ENCODE measurements at regions not wholly inside any gene's neighbourhood (a gene's known extent, or its start where the extent isn't known, plus 50 kb on each side); places are given as distances from the start of the nearest gene placed in this dataset.
"Not testable (repeated sequence)": the region's sequence is repeated elsewhere in the genome, so short reads cannot be mapped to it uniquely, and the experiment has no call there.

GRCh38 chr3:88443066-88443465 lies 293.3 kb downstream of the C3orf38 start:
- Mint-ChIP-seq H3K27ac (no peak overlapping the region), H3K27me3 (ENCODE audit: low read depth) (no peaks in the 10 kb centered on the region), H3K4me1 (ENCODE audit: low read depth) (no peaks in the 10 kb centered on the region), H3K9me3 (peaks cover 0 to 6% of the 10 kb centered on the region in 2 donors), H3K4me3 (no peak overlapping the region), H3K36me3 (ENCODE audit: insufficient read depth in 2 of 2) (no peaks in the 10 kb centered on the region)
- no peak for ATAC-seq (replicated peaks in 1 of 2)
- DNase-seq = no peak

GRCh38 chr3:88444251-88444650 lies 294.5 kb downstream of the C3orf38 start:
- peaks cover 0 to 2% of the 10 kb centered on the region in 2 donors for H3K9me3 Mint-ChIP-seq
- H3K36me3 Mint-ChIP-seq (ENCODE audit: insufficient read depth in 2 of 2) = no peaks in the 10 kb centered on the region
- H3K27me3 Mint-ChIP-seq (ENCODE audit: low read depth) = no peaks in the 10 kb centered on the region
- H3K4me1 Mint-ChIP-seq (ENCODE audit: low read depth) = no peaks in the 10 kb centered on the region
- ATAC-seq (replicated peaks in 1 of 2) (no peak), DNase-seq (no peak)
- no peak overlapping the region for H3K4me3 Mint-ChIP-seq
- no peak overlapping the region for H3K27ac Mint-ChIP-seq

DNA sequence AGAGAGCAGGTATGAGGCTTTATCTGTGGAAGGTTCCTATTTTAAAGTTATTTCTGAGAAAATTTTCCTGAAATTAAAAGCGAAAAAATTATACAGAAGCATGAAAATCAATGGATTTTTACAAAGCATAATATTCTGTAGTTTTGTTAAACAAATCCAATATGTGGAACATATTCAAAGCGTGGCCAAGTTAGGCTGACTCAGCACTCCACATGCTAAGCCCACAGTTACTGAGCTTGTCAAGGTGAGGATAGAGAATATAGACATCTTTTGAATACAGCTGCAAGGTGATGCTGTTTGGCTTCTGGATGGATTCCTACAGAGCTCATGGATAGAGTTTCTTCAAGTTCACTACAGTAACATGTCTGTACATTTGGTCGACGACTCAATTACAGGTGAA lies 302.5 kb downstream of the C3orf38 start:
- no peak for ATAC-seq (replicated peaks in 1 of 2)
- Mint-ChIP-seq H3K27me3 (ENCODE audit: low read depth) (no peaks in the 10 kb centered on the region), H3K4me1 (ENCODE audit: low read depth) (no peaks in the 10 kb centered on the region), H3K9me3 (peaks cover 2 to 3% of the 10 kb centered on the region in 2 donors), H3K36me3 (ENCODE audit: insufficient read depth in 2 of 2) (no peaks in the 10 kb centered on the region), H3K4me3 (no peak overlapping the region), H3K27ac (no peak overlapping the region)
- no peak for DNase-seq

- Mint-ChIP-seq H3K4me1 (ENCODE audit: low read depth) (no peaks in the 10 kb centered on the region), H3K36me3 (ENCODE audit: insufficient read depth in 2 of 2) (peaks cover 0 to 2% of the 10 kb centered on the region in 2 donors), H3K27ac (no peak overlapping the region), H3K9me3 (peaks cover 0 to 7% of the 10 kb centered on the region in 2 donors), H3K27me3 (ENCODE audit: low read depth) (no peaks in the 10 kb centered on the region), H3K4me3 (no peak overlapping the region)
- DNase-seq (no peak), ATAC-seq (replicated peaks in 1 of 2) (no peak)
Observed at GRCh38 chr3:88460369-88460768, 310.6 kb downstream of the C3orf38 start.

DNA sequence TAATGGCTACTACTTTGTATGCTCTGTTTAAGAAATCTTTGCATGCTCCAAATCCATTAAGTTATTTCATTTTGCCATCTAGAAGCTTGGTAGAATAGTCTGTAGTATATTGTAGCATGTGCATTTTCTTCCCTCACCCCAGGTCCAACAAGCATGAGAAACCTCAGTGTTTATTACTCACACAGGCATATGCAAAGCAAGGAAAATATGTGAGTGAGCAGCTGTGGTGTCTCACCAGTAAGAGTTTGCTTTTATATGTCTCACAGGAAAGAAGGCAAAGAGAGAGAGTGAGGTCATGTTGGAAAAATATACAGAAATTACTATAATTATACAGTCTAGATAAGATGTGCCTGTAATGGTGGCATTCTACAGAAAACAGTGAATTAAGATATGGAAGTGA lies 312.5 kb downstream of the C3orf38 start:
- no peaks in the 10 kb centered on the region for H3K27me3 Mint-ChIP-seq (ENCODE audit: low read depth)
- peaks cover 0 to 2% of the 10 kb centered on the region in 2 donors for H3K36me3 Mint-ChIP-seq (ENCODE audit: insufficient read depth in 2 of 2)
- no peak overlapping the region for H3K27ac Mint-ChIP-seq
- peaks cover 9 to 19% of the 10 kb centered on the region in 2 donors for H3K9me3 Mint-ChIP-seq
- no peak for ATAC-seq (replicated peaks in 1 of 2)
- no peaks in the 10 kb centered on the region for H3K4me1 Mint-ChIP-seq (ENCODE audit: low read depth)
- no peak for DNase-seq
- H3K4me3 Mint-ChIP-seq = no peak overlapping the region

DNA sequence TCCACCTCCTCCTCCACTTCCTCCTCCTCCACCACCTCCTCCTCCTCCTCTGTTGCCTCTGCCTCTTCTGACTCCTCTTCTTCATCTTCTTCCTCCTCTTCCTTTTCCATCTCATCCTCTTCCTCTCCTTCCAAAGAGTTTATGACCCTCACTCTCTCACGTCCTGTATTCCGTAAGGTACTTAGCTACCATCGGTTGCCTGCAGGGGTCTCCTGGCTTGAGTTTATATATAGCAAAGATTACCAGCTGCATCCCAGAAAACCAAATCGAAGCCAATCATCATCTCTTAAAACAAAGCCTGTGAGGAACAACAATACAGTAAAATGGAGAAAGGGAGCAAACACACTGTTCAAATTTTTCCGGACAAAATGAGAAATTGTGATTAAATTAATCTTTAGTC lies 317.4 kb downstream of the C3orf38 start:
- Mint-ChIP-seq H3K4me3 (no peak overlapping the region), H3K27me3 (ENCODE audit: low read depth) (no peaks in the 10 kb centered on the region), H3K36me3 (ENCODE audit: insufficient read depth in 2 of 2) (peaks cover 0 to 1% of the 10 kb centered on the region in 2 donors), H3K9me3 (peaks cover 10 to 21% of the 10 kb centered on the region in 2 donors), H3K4me1 (ENCODE audit: low read depth) (no peaks in the 10 kb centered on the region), H3K27ac (no peak overlapping the region)
- no peak for ATAC-seq (replicated peaks in 1 of 2)
- DNase-seq = no peak

GRCh38 chr3:88469216-88469615 lies 319.5 kb downstream of the C3orf38 start:
- Mint-ChIP-seq H3K27me3 (ENCODE audit: low read depth) (no peaks in the 10 kb centered on the region), H3K36me3 (ENCODE audit: insufficient read depth in 2 of 2) (peaks cover 0 to 1% of the 10 kb centered on the region in 2 donors), H3K4me1 (ENCODE audit: low read depth) (no peaks in the 10 kb centered on the region), H3K27ac (no peak overlapping the region), H3K4me3 (no peak overlapping the region), H3K9me3 (peaks cover 10 to 18% of the 10 kb centered on the region in 2 donors)
- no peak for ATAC-seq (replicated peaks in 1 of 2)
- DNase-seq = no peak

DNA sequence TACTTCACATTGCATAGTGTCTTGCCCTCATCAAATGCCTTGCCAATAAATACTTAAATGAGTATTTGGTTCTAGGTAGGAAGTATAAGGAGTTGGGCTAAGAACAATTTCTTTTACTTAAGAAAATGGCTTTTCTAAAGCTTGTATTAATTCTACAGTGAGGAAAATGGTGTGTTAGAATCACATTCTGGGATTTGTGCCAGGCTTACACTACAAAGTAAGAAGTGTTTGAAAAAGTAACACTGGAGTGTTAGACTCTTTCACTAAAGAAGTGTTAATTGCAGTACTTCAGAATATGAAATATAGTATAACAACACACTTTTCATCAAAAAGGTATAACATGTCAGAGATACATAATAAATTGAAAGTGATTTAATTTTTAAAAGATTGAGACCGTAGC lies 328.7 kb downstream of the C3orf38 start:
- Mint-ChIP-seq H3K27ac (no peak overlapping the region), H3K9me3 (peaks cover 0 to 5% of the 10 kb centered on the region in 2 donors), H3K4me1 (ENCODE audit: low read depth) (no peaks in the 10 kb centered on the region), H3K36me3 (ENCODE audit: insufficient read depth in 2 of 2) (peaks cover 0 to 2% of the 10 kb centered on the region in 2 donors), H3K27me3 (ENCODE audit: low read depth) (no peaks in the 10 kb centered on the region), H3K4me3 (no peak overlapping the region)
- ATAC-seq (replicated peaks in 1 of 2) (no peak), DNase-seq (no peak)

- Mint-ChIP-seq H3K4me1 (ENCODE audit: low read depth) (no peaks in the 10 kb centered on the region), H3K36me3 (ENCODE audit: insufficient read depth in 2 of 2) (peaks cover 0 to 2% of the 10 kb centered on the region in 2 donors), H3K9me3 (peaks cover 2 to 6% of the 10 kb centered on the region in 2 donors), H3K27ac (no peak overlapping the region), H3K27me3 (ENCODE audit: low read depth) (no peaks in the 10 kb centered on the region), H3K4me3 (no peak overlapping the region)
- ATAC-seq (replicated peaks in 1 of 2) (no peak), DNase-seq (no peak)
Observed at GRCh38 chr3:88480822-88481221, 331.1 kb downstream of the C3orf38 start.

GRCh38 chr3:88485001-88485400 lies 335.2 kb downstream of the C3orf38 start:
- no peak overlapping the region for H3K4me3 Mint-ChIP-seq
- H3K36me3 Mint-ChIP-seq (ENCODE audit: insufficient read depth in 2 of 2) = peaks cover 0 to 2% of the 10 kb centered on the region in 2 donors
- no peaks in the 10 kb centered on the region for H3K27me3 Mint-ChIP-seq (ENCODE audit: low read depth)
- H3K27ac Mint-ChIP-seq = no peak overlapping the region
- peaks cover 2 to 6% of the 10 kb centered on the region in 2 donors for H3K9me3 Mint-ChIP-seq
- no peak for DNase-seq
- ATAC-seq (replicated peaks in 1 of 2) = no peak
- H3K4me1 Mint-ChIP-seq (ENCODE audit: low read depth) = no peaks in the 10 kb centered on the region

GRCh38 chr3:88508818-88509217 lies 359.1 kb downstream of the C3orf38 start:
- H3K9me3 Mint-ChIP-seq; DNase-seq; H3K27me3 Mint-ChIP-seq (ENCODE audit: low read depth); H3K4me1 Mint-ChIP-seq (ENCODE audit: low read depth); H3K4me3 Mint-ChIP-seq; ATAC-seq (replicated peaks in 1 of 2); H3K27ac Mint-ChIP-seq; H3K36me3 Mint-ChIP-seq (ENCODE audit: insufficient read depth in 2 of 2): not testable (repeated sequence)

GRCh38 chr3:88509582-88509981 lies 359.8 kb downstream of the C3orf38 start:
- H3K9me3 Mint-ChIP-seq = peaks cover 3 to 8% of the 10 kb centered on the region in 2 donors
- H3K4me3 Mint-ChIP-seq = no peak overlapping the region
- H3K36me3 Mint-ChIP-seq (ENCODE audit: insufficient read depth in 2 of 2) = peaks cover 0 to 3% of the 10 kb centered on the region in 2 donors
- ATAC-seq (replicated peaks in 1 of 2) = no peak
- H3K4me1 Mint-ChIP-seq (ENCODE audit: low read depth) = no peaks in the 10 kb centered on the region
- H3K27ac Mint-ChIP-seq = no peak overlapping the region
- H3K27me3 Mint-ChIP-seq (ENCODE audit: low read depth) = no peaks in the 10 kb centered on the region
- DNase-seq = no peak

- DNase-seq (no peak), ATAC-seq (replicated peaks in 1 of 2) (no peak)
- no peaks in the 10 kb centered on the region for H3K36me3 Mint-ChIP-seq (ENCODE audit: insufficient read depth in 2 of 2)
- no peak overlapping the region for H3K4me3 Mint-ChIP-seq
- H3K27me3 Mint-ChIP-seq (ENCODE audit: low read depth) = no peaks in the 10 kb centered on the region
- no peaks in the 10 kb centered on the region for H3K4me1 Mint-ChIP-seq (ENCODE audit: low read depth)
- H3K27ac Mint-ChIP-seq = no peak overlapping the region
- H3K9me3 Mint-ChIP-seq = peaks cover 3 to 13% of the 10 kb centered on the region in 2 donors
Observed at GRCh38 chr3:88528494-88528893, 378.7 kb downstream of the C3orf38 start.

DNA sequence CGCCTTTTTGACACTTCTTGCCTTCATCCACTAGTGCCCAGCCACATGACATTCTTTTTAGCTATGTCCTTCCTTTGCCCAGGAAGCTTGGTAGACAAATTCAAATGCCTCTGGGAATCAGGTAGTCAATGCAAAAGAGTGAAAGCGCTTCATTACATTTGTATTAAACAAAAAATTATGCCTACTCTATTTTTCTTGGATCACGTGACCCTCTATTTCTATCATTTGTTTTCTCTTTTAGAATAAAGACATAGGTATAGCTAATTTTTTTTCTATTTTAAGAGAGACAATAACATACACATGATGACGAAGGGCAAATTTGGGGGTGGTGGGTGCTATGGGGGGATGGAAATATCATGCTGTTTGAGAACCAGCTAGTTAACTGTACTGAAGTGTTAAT lies 384.8 kb downstream of the C3orf38 start:
- ATAC-seq (replicated peaks in 1 of 2) (no peak), DNase-seq (no peak)
- Mint-ChIP-seq H3K27ac (no peak overlapping the region), H3K4me1 (ENCODE audit: low read depth) (no peaks in the 10 kb centered on the region), H3K27me3 (ENCODE audit: low read depth) (no peaks in the 10 kb centered on the region), H3K4me3 (no peak overlapping the region), H3K9me3 (peaks cover 0 to 3% of the 10 kb centered on the region in 2 donors), H3K36me3 (ENCODE audit: insufficient read depth in 2 of 2) (no peaks in the 10 kb centered on the region)
